ENCODE measurements at regions not wholly inside any gene's neighbourhood (a gene's known extent, or its start where the extent isn't known, plus 50 kb on each side); places are given as distances from the start of the nearest gene placed in this dataset.

DNA sequence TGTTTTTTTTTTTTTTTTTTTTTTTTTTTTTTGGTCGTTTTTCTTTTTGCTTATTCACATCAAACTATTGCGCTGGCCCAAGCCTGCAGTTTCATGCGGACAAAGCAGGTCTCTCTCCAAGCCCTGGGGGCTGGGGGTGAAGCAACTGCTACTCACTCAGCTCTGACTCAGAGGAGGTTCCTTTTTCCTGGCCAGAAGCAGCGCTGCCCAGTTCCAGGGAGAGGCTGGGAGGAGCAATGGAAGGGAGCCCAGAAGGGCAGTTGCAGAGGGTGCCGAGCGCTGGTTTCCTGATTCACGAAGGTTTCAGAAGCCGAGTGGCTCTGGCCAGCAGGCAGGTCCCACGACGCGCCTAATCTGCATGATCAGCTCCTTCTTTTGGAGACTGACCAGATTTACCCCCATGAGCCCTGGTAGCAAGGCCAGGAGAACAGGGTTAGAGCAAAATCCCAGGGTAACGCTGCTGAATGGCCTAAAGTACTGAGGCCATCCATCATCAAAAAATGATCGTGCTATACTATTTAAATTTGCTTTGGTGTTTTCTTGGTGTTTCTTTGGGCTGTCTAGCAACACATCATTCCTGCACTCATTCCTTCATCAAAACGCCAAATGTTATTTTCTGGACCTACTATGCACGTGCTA lies 144.7 kb upstream of the SOX9 start:
- Mint-ChIP-seq H3K36me3 (no peaks in the 10 kb centered on the region), H3K4me3 (no peak overlapping the region), H3K27ac (no peak overlapping the region), H3K27me3 (ENCODE audit: low read depth) (peaks cover 5% of the 10 kb centered on the region), H3K4me1 (peaks cover 3% of the 10 kb centered on the region), H3K9me3 (peaks cover 4% of the 10 kb centered on the region)
- DNase-seq (ENCODE audit: low spot score in 2 of 2, unreplicated experiment in 2 of 2), result peak in 1 of 2 experiments; percentile 39
- TF ChIP-seq, protein P1, sequence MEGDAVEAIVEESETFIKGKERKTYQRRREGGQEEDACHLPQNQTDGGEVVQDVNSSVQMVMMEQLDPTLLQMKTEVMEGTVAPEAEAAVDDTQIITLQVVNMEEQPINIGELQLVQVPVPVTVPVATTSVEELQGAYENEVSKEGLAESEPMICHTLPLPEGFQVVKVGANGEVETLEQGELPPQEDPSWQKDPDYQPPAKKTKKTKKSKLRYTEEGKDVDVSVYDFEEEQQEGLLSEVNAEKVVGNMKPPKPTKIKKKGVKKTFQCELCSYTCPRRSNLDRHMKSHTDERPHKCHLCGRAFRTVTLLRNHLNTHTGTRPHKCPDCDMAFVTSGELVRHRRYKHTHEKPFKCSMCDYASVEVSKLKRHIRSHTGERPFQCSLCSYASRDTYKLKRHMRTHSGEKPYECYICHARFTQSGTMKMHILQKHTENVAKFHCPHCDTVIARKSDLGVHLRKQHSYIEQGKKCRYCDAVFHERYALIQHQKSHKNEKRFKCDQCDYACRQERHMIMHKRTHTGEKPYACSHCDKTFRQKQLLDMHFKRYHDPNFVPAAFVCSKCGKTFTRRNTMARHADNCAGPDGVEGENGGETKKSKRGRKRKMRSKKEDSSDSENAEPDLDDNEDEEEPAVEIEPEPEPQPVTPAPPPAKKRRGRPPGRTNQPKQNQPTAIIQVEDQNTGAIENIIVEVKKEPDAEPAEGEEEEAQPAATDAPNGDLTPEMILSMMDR (IDR thresholded peaks at IDR 0.05; ENCODE audit: unreplicated experiment), result no peak

DNA sequence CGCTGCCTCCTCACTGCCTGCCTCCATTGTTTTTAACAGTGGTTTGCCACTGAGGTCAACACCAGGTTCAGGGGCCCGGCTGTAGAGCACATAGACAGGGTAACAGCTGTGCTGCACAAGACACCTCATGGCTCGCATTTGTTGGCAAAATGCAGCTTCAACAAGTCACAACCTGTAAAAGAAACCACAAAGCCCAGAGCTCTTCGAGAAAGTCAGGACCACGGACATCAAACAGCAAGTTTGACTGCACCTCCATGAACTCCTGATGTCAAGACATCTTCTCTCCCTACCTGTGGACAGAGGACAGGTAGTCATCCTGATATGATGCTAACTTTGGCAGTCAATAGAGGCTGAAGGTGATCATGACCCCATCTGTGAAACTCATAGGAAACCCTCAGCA lies 142.4 kb upstream of the SOX9 start:
- Mint-ChIP-seq H3K27me3 (ENCODE audit: low read depth) (peaks cover 3% of the 10 kb centered on the region), H3K4me3 (no peak overlapping the region), H3K4me1 (peaks cover 3% of the 10 kb centered on the region), H3K36me3 (no peaks in the 10 kb centered on the region), H3K27ac (no peak overlapping the region), H3K9me3 (peaks cover 4% of the 10 kb centered on the region)
- no peak for DNase-seq (ENCODE audit: low spot score in 2 of 2, unreplicated experiment in 2 of 2)
- TF ChIP-seq, protein P1 (IDR thresholded peaks at IDR 0.05; ENCODE audit: unreplicated experiment), result no peak

DNA sequence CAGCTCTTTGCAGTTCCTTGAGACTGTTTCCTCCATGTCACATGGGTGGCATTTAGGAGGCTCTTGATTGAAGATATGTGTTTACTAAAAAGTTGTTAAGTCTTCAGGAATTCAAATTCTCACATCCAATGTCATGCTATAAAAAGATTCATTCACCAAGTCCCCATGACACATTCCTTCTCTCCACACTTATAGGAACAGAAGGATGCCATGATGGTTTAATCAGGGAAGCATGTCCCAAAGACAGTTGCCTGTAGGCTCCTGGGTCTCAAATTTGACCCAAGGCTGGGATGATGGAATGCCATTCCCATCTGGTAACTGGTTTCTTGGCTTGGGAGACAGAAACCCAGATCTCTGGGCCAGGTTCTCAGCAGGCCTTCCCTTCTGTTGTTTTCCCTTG lies 140.6 kb upstream of the SOX9 start:
- peaks cover 4% of the 10 kb centered on the region for H3K9me3 Mint-ChIP-seq
- H3K27me3 Mint-ChIP-seq (ENCODE audit: low read depth), result peaks cover 3% of the 10 kb centered on the region
- H3K4me3 Mint-ChIP-seq, result no peak overlapping the region
- H3K4me1 Mint-ChIP-seq, result peaks cover 8% of the 10 kb centered on the region
- TF ChIP-seq, protein P1 (IDR thresholded peaks at IDR 0.05; ENCODE audit: unreplicated experiment), result no peak
- no peak overlapping the region for H3K27ac Mint-ChIP-seq
- no peak for DNase-seq (ENCODE audit: low spot score in 2 of 2, unreplicated experiment in 2 of 2)
- H3K36me3 Mint-ChIP-seq, result no peaks in the 10 kb centered on the region

DNA sequence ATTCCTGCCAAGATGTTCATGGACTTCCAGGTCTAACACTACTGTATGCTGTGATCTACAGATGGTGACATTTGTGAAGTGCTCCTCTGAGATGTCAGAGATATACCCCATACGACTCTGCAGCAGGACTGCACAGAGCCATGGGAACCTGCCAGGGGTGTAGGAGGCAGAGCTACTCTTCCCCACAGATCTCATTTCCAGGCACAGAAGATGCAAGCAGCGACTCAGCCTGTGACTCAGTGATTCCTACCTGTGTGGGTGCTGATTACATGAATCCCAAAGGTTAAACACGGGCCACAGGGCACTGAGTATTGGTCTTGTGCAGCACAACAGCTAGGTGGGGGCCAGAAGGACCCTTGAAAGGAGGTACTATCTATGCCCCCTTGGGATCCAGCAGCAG lies 137.0 kb upstream of the SOX9 start:
- DNase-seq (ENCODE audit: low spot score in 2 of 2, unreplicated experiment in 2 of 2), result no peak
- H3K27ac Mint-ChIP-seq, result no peak overlapping the region
- H3K4me1 Mint-ChIP-seq, result peaks cover 8% of the 10 kb centered on the region
- H3K36me3 Mint-ChIP-seq, result no peaks in the 10 kb centered on the region
- H3K9me3 Mint-ChIP-seq, result peaks cover 3% of the 10 kb centered on the region
- TF ChIP-seq, protein P1 (IDR thresholded peaks at IDR 0.05; ENCODE audit: unreplicated experiment), result no peak
- no peaks in the 10 kb centered on the region for H3K27me3 Mint-ChIP-seq (ENCODE audit: low read depth)
- H3K4me3 Mint-ChIP-seq, result no peak overlapping the region

DNA sequence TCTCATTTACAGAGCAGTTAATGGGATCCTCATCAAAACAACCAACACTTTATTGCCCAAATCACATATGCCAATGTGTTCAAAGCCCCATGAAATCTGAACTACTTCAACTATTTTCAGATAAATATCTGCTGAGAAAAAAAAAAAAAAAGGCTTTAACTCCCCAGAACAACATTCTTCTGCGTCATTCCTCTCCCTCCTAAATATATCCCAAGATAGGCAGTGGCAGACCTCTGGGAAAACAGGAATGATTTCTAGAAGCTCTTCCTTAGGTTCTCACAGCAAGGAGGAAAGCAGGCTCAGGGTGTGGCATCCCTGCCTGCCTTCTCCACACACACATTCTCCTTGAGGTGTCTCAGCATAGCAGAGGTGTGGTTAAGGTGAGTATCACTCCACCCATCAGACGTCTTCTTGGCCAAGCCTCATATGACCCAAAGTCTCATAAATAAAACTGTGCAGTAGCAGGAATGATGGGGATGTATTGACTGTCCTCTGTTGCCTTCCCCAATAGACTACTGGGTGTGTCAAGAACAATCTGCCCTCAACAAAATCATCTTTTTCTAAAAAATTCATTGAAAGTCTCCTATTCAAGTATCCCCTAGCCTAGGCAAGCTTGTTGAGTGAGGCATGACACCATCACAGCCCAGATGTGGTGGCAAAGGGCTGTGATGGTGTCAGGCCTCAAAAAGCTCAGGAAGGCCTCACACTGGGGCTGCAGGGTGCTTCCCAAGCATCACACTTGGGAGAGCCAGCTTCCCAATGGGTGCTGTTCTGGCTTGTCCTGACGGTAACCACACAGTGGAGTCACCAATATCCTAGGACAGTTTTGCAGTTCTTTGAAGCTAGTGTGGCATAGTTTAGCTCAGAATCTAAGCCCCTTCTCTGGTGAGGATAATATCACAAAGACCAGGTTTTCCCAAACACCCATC lies 135.4 kb upstream of the SOX9 start:
- H3K9me3 Mint-ChIP-seq, result no peaks in the 10 kb centered on the region
- H3K36me3 Mint-ChIP-seq, result no peaks in the 10 kb centered on the region
- no peaks in the 10 kb centered on the region for H3K27me3 Mint-ChIP-seq (ENCODE audit: low read depth)
- peaks cover 18% of the 10 kb centered on the region for H3K4me1 Mint-ChIP-seq
- no peak overlapping the region for H3K27ac Mint-ChIP-seq
- no peak overlapping the region for H3K4me3 Mint-ChIP-seq
- TF ChIP-seq, protein P1 (IDR thresholded peaks at IDR 0.05; ENCODE audit: unreplicated experiment), result no peak
- no peak for DNase-seq (ENCODE audit: low spot score in 2 of 2, unreplicated experiment in 2 of 2)
